ENCODE measurements at regions not wholly inside any gene's neighbourhood (a gene's known extent, or its start where the extent isn't known, plus 50 kb on each side); places are given as distances from the start of the nearest gene placed in this dataset.

GRCh38 chr9:28735738-28736342 is 1162.6 kb upstream of the C9orf72 start:
- Histone ChIP-seq H3K27me3 (ENCODE audit: control insufficient read depth, insufficient read depth, low read length) (no peaks in the 10 kb centered on the region), H3K18ac (ENCODE audit: low read depth, low read length) (no peak overlapping the region), H2BK5ac (ENCODE audit: low read depth, low read length, poor library complexity, severe bottlenecking) (no peak overlapping the region), H4K91ac (ENCODE audit: insufficient read depth, low read depth, low read length) (no peak overlapping the region), H2AK5ac (ENCODE audit: low read depth, low read length) (no peak overlapping the region), H3K23ac (ENCODE audit: low read depth, low read length) (no peak overlapping the region), H3K4me2 (ENCODE audit: low read depth, low read length) (no peak overlapping the region), H2BK20ac (ENCODE audit: low read depth, low read length) (no peak overlapping the region), H2AFZ (replicated peaks; ENCODE audit: low read length, poor library complexity) (no peak overlapping the region), H4K5ac (ENCODE audit: low read depth, low read length) (no peak overlapping the region), H2BK15ac (ENCODE audit: low read depth, low read length) (no peak overlapping the region), H3K4me1 (ENCODE audit: control insufficient read depth, insufficient read depth, low read length) (no peaks in the 10 kb centered on the region), H4K20me1 (ENCODE audit: insufficient read depth, low read length) (no peaks in the 10 kb centered on the region), H3K14ac (replicated peaks; ENCODE audit: low read depth, low read length) (no peak overlapping the region), H3K4ac (ENCODE audit: low read depth, low read length) (no peak overlapping the region), H3K4me3 (ENCODE audit: insufficient read depth, low read depth, low read length) (no peak overlapping the region), H3K56ac (ENCODE audit: extremely low read depth, insufficient read depth, low read length) (no peak overlapping the region), H4K8ac (ENCODE audit: low read depth in 2 of 2, low read length in 2 of 2) (no peak overlapping the region), H2BK120ac (ENCODE audit: low read depth, low read length) (no peak overlapping the region), H3K27ac (ENCODE audit: insufficient read depth, low read length) (no peak overlapping the region), H2AK9ac (replicated peaks; ENCODE audit: low read depth, low read length, poor library complexity) (no peak overlapping the region), H3K79me1 (ENCODE audit: low read depth in 1 of 2, low read length in 2 of 2) (no peaks in the 10 kb centered on the region), H3K9me3 (ENCODE audit: control insufficient read depth, insufficient read depth, low read length) (peaks cover 3% of the 10 kb centered on the region; the same call in 1 of the 2 replicates), H3K9me1 (ENCODE audit: insufficient read depth, low read length) (no peaks in the 10 kb centered on the region), H3K36me3 (ENCODE audit: control insufficient read depth, insufficient read depth, low read length) (no peaks in the 10 kb centered on the region), H3K9ac (ENCODE audit: low read depth, low read length) (no peak overlapping the region)
- POLR2A ChIA-PET (ENCODE audit: unreplicated experiment): no interaction called here
- TF ChIP-seq FOS (IDR thresholded peaks at IDR 0.05; ENCODE audit: low read depth, low read length) (no peak), USF2 (IDR thresholded peaks at IDR 0.05; ENCODE audit: low read depth, low read length) (no peak), CTCF (conservative IDR thresholded peaks at IDR 0.05; ENCODE audit: low read depth, low read length) (no peak), BHLHE40 (IDR thresholded peaks at IDR 0.05; ENCODE audit: low read depth, low read length) (no peak), MAFK (IDR thresholded peaks at IDR 0.05; ENCODE audit: low read depth, low read length) (no peak), RFX5 (IDR thresholded peaks at IDR 0.05; ENCODE audit: low read depth, low read length) (no peak), SMC3 (IDR thresholded peaks at IDR 0.05; ENCODE audit: low read depth, low read length) (no peak), RAD21 (IDR thresholded peaks at IDR 0.05; ENCODE audit: low read length) (no peak), CEBPB (IDR thresholded peaks at IDR 0.05; ENCODE audit: low read depth, low read length) (no peak), POLR2A (IDR thresholded peaks at IDR 0.05; ENCODE audit: low read depth, low read length) (no peak), MAZ (IDR thresholded peaks at IDR 0.05; ENCODE audit: borderline replicate concordance, low read depth, low read length) (no peak), ELK1 (IDR thresholded peaks at IDR 0.05; ENCODE audit: borderline replicate concordance, low read depth, low read length) (no peak), RCOR1 (IDR thresholded peaks at IDR 0.05; ENCODE audit: insufficient replicate concordance, low read length) (no peak), NFE2L2 (IDR thresholded peaks at IDR 0.05; ENCODE audit: low read depth, low read length) (no peak), MXI1 (IDR thresholded peaks at IDR 0.05; ENCODE audit: borderline replicate concordance, low read depth, low read length) (no peak), CHD1 (IDR thresholded peaks at IDR 0.05; ENCODE audit: low read depth, low read length) (no peak)
- in situ Hi-C loops (cut with MboI; ENCODE audit: low sequenced_read_pairs): no loop called here
- intact Hi-C loops (cut with micrococcal nuclease): no loop called here
- no TSS peak for BruUV-seq (replicated peaks)
- no CpG with 5 or more reads among the region's 1 CpG for WGBS, 2 experiments (ENCODE audit: extremely low coverage in 2 of 2, insufficient read length in 1 of 2)
- dilution Hi-C loops (cut with HindIII; ENCODE audit: low sequenced_read_pairs, unreplicated experiment): no loop called here
- ATAC-seq (ENCODE audit: low read depth) (no peak), DNase-seq (no peak)
- CTCF ChIA-PET: no interaction called here
